Transverse colon (tissue), 4 donors: ENCODE measurements at regions not wholly inside any gene's neighbourhood (a gene's known extent, or its start where the extent isn't known, plus 50 kb on each side); places are given as distances from the start of the nearest gene placed in this dataset.

ENCODE experiments used
- DNase-seq: peaks from one replicate; pipeline ENCODE4 v3.0.0-alpha.2; 2019
- H3K27ac ChIP-seq, 4 donors: fragments of 200-600 bp; sonication (generic); 2 replicates each; pipeline ENCODE4 v1.5.1; 2016 to 2018; ENCODE audit warnings: inconsistent platforms in 4 of 4
- H3K27me3 ChIP-seq: fragments of 200-600 bp; sonication (generic); 2 replicates; pipeline ENCODE4 v1.5.1; 2017; ENCODE audit warnings: inconsistent platforms
- H3K36me3 ChIP-seq, 4 donors: fragments of 200-600 bp; sonication (generic); 2 replicates each; pipeline ENCODE4 v1.5.1; 2017 to 2019; ENCODE audit warnings: inconsistent platforms in 4 of 4
- H3K4me1 ChIP-seq, 4 donors: fragments of 200-600 bp; sonication (generic); 2 replicates each; pipeline ENCODE4 v1.5.1; 2017 to 2020; ENCODE audit warnings: inconsistent platforms in 4 of 4
- H3K4me3 ChIP-seq, 4 donors: fragments of 200-600 bp; sonication (generic); 1 replicate in 1 of 4; 2 replicates in 3 of 4; pipeline versions ENCODE4 v1.5.1 to v1.6.1; 2017 to 2019; ENCODE audit warnings: inconsistent platforms in 4 of 4
- H3K9me3 ChIP-seq, 2 donors: fragments of 200-600 bp; sonication (generic); 2 replicates each; pipeline ENCODE4 v1.5.1; 2017 to 2019; ENCODE audit warnings: inconsistent platforms in 2 of 2
- CTCF ChIP-seq, 5 experiments: fragments of 200-600 bp in 3 of 5; fragments of 450-650 bp in 2 of 5; sonication (generic) in 3 of 5; IDR thresholded peaks; 1 replicate in 2 of 5; 2 replicates in 3 of 5; pipeline ENCODE4 v1.5.1; 2016 to 2017; ENCODE audit warnings: antibody characterized with exemption in 5 of 5, inconsistent platforms in 3 of 5, mild to moderate bottlenecking in 2 of 5, moderate library complexity in 1 of 5
- EP300 ChIP-seq: sonication (generic); formaldehyde crosslinking; IDR thresholded peaks from one replicate; pipeline ENCODE4 v1.6.1; 2017; ENCODE audit warnings: antibody characterized with exemption, low read depth
- POLR2A ChIP-seq: fragments of 450-650 bp; IDR thresholded peaks from one replicate; pipeline ENCODE4 v1.6.1; 2016; ENCODE audit warnings: antibody characterized with exemption, mild to moderate bottlenecking, moderate library complexity
- POLR2AphosphoS5 ChIP-seq, 3 donors: sonication (generic); formaldehyde crosslinking; IDR thresholded peaks; one replicate each; pipeline ENCODE4 v1.6.1; 2016; ENCODE audit warnings: antibody characterized with exemption in 3 of 3
- WGBS, 2 donors: methylation state at CpG; one replicate each; pipeline ENCODE4 v1.1.5; 2018; ENCODE audit warnings: low coverage in 1 of 2; 5-methylcytosine and 5-hydroxymethylcytosine counted together
- in situ Hi-C, 4 donors: fragments of 200-750 bp; cut with MboI; loops; one replicate each; pipeline versions ENCODE4 v1.15.0 to v1.15.1; 2017; ENCODE audit warnings: low sequenced_read_pairs in 3 of 4, low pct_ligation_motif_present in 1 of 4, low pct_unique_long_range_greater_than_20kb in 1 of 4
- intact Hi-C: fragments of 100-400 bp; cut with DNase I; formaldehyde crosslinking; loops from one replicate; pipeline ENCODE4 v1.15.1; 2023; ENCODE audit warnings: low total_unique reads

GRCh38 chr13:97068151-97068550 is 73.9 kb upstream of the OXGR1 start:
- intact Hi-C loops: loop anchor here (2.0 kb wide), 1 partner anchor 19 kb away; no protein-coding TSS in a partner anchor
- Histone ChIP-seq H3K9me3 (no peaks in the 10 kb centered on the region), H3K4me1 (no peaks in the 10 kb centered on the region), H3K27me3 (peaks cover 4% of the 10 kb centered on the region), H3K36me3 (no peaks in the 10 kb centered on the region), H3K27ac (no peak overlapping the region), H3K4me3 (no peak overlapping the region)
- WGBS, 2 donors: 40 to 54% methylated on average over 1 to 4 of the region's 4 CpGs
- no peak for DNase-seq
- TF ChIP-seq POLR2A (no peak), POLR2AphosphoS5 (IDR thresholded peaks at IDR 0.05) (no peak), CTCF (IDR thresholded peaks at IDR 0.05) (no peak), EP300 (no peak)
- in situ Hi-C loops: no loop called here

- Histone ChIP-seq H3K4me3 (no peak overlapping the region), H3K36me3 (no peaks in the 10 kb centered on the region), H3K4me1 (no peaks in the 10 kb centered on the region), H3K9me3 (peaks cover 0 to 1% of the 10 kb centered on the region in 2 donors), H3K27me3 (peaks cover 2% of the 10 kb centered on the region), H3K27ac (no peak overlapping the region)
- in situ Hi-C loops (no loop called here), intact Hi-C loops (loop anchor here (2.0 kb wide), 1 partner anchor 18 kb away; no protein-coding TSS in a partner anchor)
- WGBS, 2 donors: 85% methylated on average over 8 of the region's 8 CpGs; no CpG with 5 or more reads in 1 of the 2 donors
- no peak for DNase-seq
- no peak for TF ChIP-seq POLR2AphosphoS5 (IDR thresholded peaks at IDR 0.05)
- no peak for TF ChIP-seq CTCF (IDR thresholded peaks at IDR 0.05)
- no peak for TF ChIP-seq POLR2A
- no peak for TF ChIP-seq EP300
Observed at GRCh38 chr13:97069050-97069815, 75.0 kb upstream of the OXGR1 start.

- WGBS, 2 donors: 37 to 58% methylated on average over 2 of the region's 2 CpGs
- intact Hi-C loops (no loop called here), in situ Hi-C loops (no loop called here)
- TF ChIP-seq POLR2AphosphoS5 (IDR thresholded peaks at IDR 0.05): no peak
- no peak for TF ChIP-seq CTCF (IDR thresholded peaks at IDR 0.05)
- H3K36me3 ChIP-seq: no peaks in the 10 kb centered on the region
- H3K4me1 ChIP-seq: no peaks in the 10 kb centered on the region
- DNase-seq: no peak
- H3K9me3 ChIP-seq: peaks cover 0 to 9% of the 10 kb centered on the region in 2 donors
- H3K27me3 ChIP-seq: no peaks in the 10 kb centered on the region
- no peak overlapping the region for H3K4me3 ChIP-seq
- no peak overlapping the region for H3K27ac ChIP-seq
Observed at GRCh38 chr13:97072297-97072696, 78.0 kb upstream of the OXGR1 start.

- intact Hi-C loops (no loop called here), in situ Hi-C loops (no loop called here)
- no peak overlapping the region for H3K27ac ChIP-seq
- DNase-seq: no peak
- H3K4me3 ChIP-seq: no peak overlapping the region
- TF ChIP-seq CTCF (IDR thresholded peaks at IDR 0.05) (no peak), EP300 (no peak), POLR2AphosphoS5 (IDR thresholded peaks at IDR 0.05) (no peak), POLR2A (no peak)
- no peaks in the 10 kb centered on the region for H3K4me1 ChIP-seq
- 69 to 78% methylated on average over 1 of the region's 1 CpG for WGBS, 2 donors
- peaks cover 0 to 9% of the 10 kb centered on the region in 2 donors for H3K9me3 ChIP-seq
- no peaks in the 10 kb centered on the region for H3K36me3 ChIP-seq
- H3K27me3 ChIP-seq: no peaks in the 10 kb centered on the region
Observed at GRCh38 chr13:97074618-97075017, 80.3 kb upstream of the OXGR1 start.
